ENCODE measurements at regions not wholly inside any gene's neighbourhood (a gene's known extent, or its start where the extent isn't known, plus 50 kb on each side); places are given as distances from the start of the nearest gene placed in this dataset.

DNA sequence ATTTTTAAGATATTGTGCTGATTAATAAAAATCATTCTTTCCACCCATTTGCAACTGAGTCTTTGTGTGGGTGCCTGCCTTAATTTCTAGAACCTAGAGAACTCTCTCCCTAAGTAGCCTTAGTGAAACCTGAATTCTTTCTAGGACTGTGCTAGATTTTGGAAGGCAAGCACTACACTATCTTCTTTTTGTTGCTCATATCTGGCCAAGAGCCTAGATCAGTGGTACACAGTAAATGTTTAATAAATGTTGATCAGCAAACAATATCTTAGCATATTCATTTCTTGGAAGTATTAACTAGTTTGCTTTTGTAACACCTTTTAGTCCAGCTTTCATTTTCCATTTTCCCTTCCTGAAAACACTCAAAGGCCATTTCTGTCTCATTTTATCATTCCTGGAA, 108.5 kb upstream of the CARMIL1 start:
- no peak for TF ChIP-seq CHD1 (IDR thresholded peaks at IDR 0.05; ENCODE audit: low read depth, low read length)
- TF ChIP-seq, protein P1, sequence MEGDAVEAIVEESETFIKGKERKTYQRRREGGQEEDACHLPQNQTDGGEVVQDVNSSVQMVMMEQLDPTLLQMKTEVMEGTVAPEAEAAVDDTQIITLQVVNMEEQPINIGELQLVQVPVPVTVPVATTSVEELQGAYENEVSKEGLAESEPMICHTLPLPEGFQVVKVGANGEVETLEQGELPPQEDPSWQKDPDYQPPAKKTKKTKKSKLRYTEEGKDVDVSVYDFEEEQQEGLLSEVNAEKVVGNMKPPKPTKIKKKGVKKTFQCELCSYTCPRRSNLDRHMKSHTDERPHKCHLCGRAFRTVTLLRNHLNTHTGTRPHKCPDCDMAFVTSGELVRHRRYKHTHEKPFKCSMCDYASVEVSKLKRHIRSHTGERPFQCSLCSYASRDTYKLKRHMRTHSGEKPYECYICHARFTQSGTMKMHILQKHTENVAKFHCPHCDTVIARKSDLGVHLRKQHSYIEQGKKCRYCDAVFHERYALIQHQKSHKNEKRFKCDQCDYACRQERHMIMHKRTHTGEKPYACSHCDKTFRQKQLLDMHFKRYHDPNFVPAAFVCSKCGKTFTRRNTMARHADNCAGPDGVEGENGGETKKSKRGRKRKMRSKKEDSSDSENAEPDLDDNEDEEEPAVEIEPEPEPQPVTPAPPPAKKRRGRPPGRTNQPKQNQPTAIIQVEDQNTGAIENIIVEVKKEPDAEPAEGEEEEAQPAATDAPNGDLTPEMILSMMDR (conservative IDR thresholded peaks at IDR 0.05; ENCODE audit: low read depth, low read length) = no peak

Data from IMR-90 (cell line).